Liver (tissue), 8 donors: ENCODE measurements at regions not wholly inside any gene's neighbourhood (a gene's known extent, or its start where the extent isn't known, plus 50 kb on each side); places are given as distances from the start of the nearest gene placed in this dataset.

Experiments used
- DNase-seq: peaks from one replicate; pipeline ENCODE4 v3.0.0-alpha.2; 2017; ENCODE audit warnings: low spot score
- H3K27ac ChIP-seq, 2 donors: one replicate each; pipeline ENCODE4 v1.7.0; 2013; ENCODE audit warnings: inconsistent platforms in 2 of 2, low read length in 2 of 2, control low read depth in 1 of 2, low read depth in 1 of 2, mild to moderate bottlenecking in 1 of 2
- H3K27me3 ChIP-seq, 4 donors: one replicate each; pipeline versions ENCODE4 v1.6.1 to v1.7.0; 2013; ENCODE audit warnings: low read length in 3 of 4, inconsistent platforms in 1 of 4, mild to moderate bottlenecking in 1 of 4, moderate library complexity in 1 of 4; ENCODE audit not compliant: control insufficient read depth in 4 of 4, insufficient read depth in 4 of 4
- H3K36me3 ChIP-seq, 4 donors: one replicate each; pipeline versions ENCODE4 v1.6.1 to v1.7.0; 2013; ENCODE audit warnings: low read length in 3 of 4, mild to moderate bottlenecking in 3 of 4, low read depth in 1 of 4, moderate library complexity in 1 of 4; ENCODE audit not compliant: control insufficient read depth in 4 of 4, insufficient read depth in 3 of 4
- H3K4me1 ChIP-seq, 4 donors: one replicate each; pipeline versions ENCODE4 v1.6.1 to v1.7.0; 2013; ENCODE audit warnings: low read length in 3 of 4, mild to moderate bottlenecking in 3 of 4, moderate library complexity in 1 of 4; ENCODE audit not compliant: control insufficient read depth in 4 of 4, insufficient read depth in 4 of 4
- H3K4me3 ChIP-seq, 3 donors: one replicate each; pipeline versions ENCODE4 v1.6.1 to v1.7.0; 2013; ENCODE audit warnings: low read length in 3 of 3, control low read depth in 1 of 3, low read depth in 1 of 3, mild to moderate bottlenecking in 1 of 3
- H3K9ac ChIP-seq, 2 donors: one replicate each; pipeline ENCODE4 v1.7.0; 2013; ENCODE audit warnings: low read length in 2 of 2, mild to moderate bottlenecking in 2 of 2, moderate library complexity in 2 of 2, control low read depth in 1 of 2, low read depth in 1 of 2
- H3K9me3 ChIP-seq, 4 donors: one replicate each; pipeline versions ENCODE4 v1.6.1 to v1.7.0; 2013; ENCODE audit warnings: low read length in 3 of 4; ENCODE audit not compliant: control insufficient read depth in 4 of 4
- ATF3 ChIP-seq: IDR thresholded peaks from 2 replicates; pipeline ENCODE4 v1.6.1; 2016; ENCODE audit warnings: antibody characterized with exemption
- EGR1 ChIP-seq, 2 donors: IDR thresholded peaks; 2 replicates each; pipeline ENCODE4 v1.6.1; 2016 to 2018; ENCODE audit warnings: antibody characterized with exemption in 2 of 2, low read depth in 2 of 2
- FOXA1 ChIP-seq: IDR thresholded peaks from 2 replicates; pipeline ENCODE4 v1.6.1; 2016; ENCODE audit warnings: antibody characterized with exemption
- FOXA2 ChIP-seq: IDR thresholded peaks from 2 replicates; pipeline ENCODE4 v1.6.1; 2016; ENCODE audit warnings: antibody characterized with exemption
- GABPA ChIP-seq, 2 donors: IDR thresholded peaks in 1 of 2; conservative IDR thresholded peaks in 1 of 2; 2 replicates each; pipeline ENCODE4 v1.6.1; 2016; ENCODE audit warnings: antibody characterized with exemption in 2 of 2, mild to moderate bottlenecking in 1 of 2, moderate library complexity in 1 of 2
- HNF4A ChIP-seq, 2 donors: conservative IDR thresholded peaks; 2 replicates each; pipeline ENCODE4 v1.6.1; 2016; ENCODE audit warnings: antibody characterized with exemption in 2 of 2, mild to moderate bottlenecking in 2 of 2
- HNF4G ChIP-seq: IDR thresholded peaks from 2 replicates; pipeline ENCODE4 v1.6.1; 2016; ENCODE audit warnings: antibody characterized with exemption
- JUND ChIP-seq, 2 donors: IDR thresholded peaks; 2 replicates each; pipeline ENCODE4 v1.6.1; 2016; ENCODE audit warnings: antibody characterized with exemption in 2 of 2
- NR2F2 ChIP-seq: IDR thresholded peaks from 2 replicates; pipeline ENCODE4 v1.6.1; 2016; ENCODE audit warnings: antibody characterized with exemption
- RAD21 ChIP-seq, 2 donors: IDR thresholded peaks; 2 replicates each; pipeline ENCODE4 v1.6.1; 2016; ENCODE audit warnings: antibody characterized with exemption in 2 of 2, mild to moderate bottlenecking in 2 of 2
- RXRA ChIP-seq, 2 donors: IDR thresholded peaks; 2 replicates each; pipeline ENCODE4 v1.6.1; 2017 to 2018; ENCODE audit warnings: antibody characterized with exemption in 2 of 2, mild to moderate bottlenecking in 1 of 2
- SP1 ChIP-seq: IDR thresholded peaks from 2 replicates; pipeline ENCODE4 v1.6.1; 2018; ENCODE audit warnings: antibody characterized with exemption, mild to moderate bottlenecking
- TAF1 ChIP-seq: conservative IDR thresholded peaks from 2 replicates; pipeline ENCODE4 v1.6.1; 2016; ENCODE audit warnings: antibody characterized with exemption, mild to moderate bottlenecking
- YY1 ChIP-seq: IDR thresholded peaks from 2 replicates; pipeline ENCODE4 v1.6.1; 2016; ENCODE audit warnings: antibody characterized with exemption, mild to moderate bottlenecking
- ZBTB33 ChIP-seq: IDR thresholded peaks from 2 replicates; pipeline ENCODE4 v1.6.1; 2016; ENCODE audit warnings: antibody characterized with exemption
- WGBS: extraction: QIAGEN DNeasy Blood & Tissue Kit; methylation state at CpG from one replicate; pipeline ENCODE4 v1.1.7; 2013; 5-methylcytosine and 5-hydroxymethylcytosine counted together
- TF ChIP-seq, protein P1 (sequence below): IDR thresholded peaks from 2 replicates; pipeline ENCODE4 v1.6.1; 2016; ENCODE audit warnings: antibody characterized with exemption
- TF ChIP-seq, protein P2 (sequence below): IDR thresholded peaks from 2 replicates; pipeline ENCODE4 v1.6.1; 2016; ENCODE audit warnings: antibody characterized with exemption, mild to moderate bottlenecking
- TF ChIP-seq, protein P3 (sequence below): fragments of 150-350 bp; IDR thresholded peaks from 2 replicates; pipeline ENCODE4 v1.5.1; 2017; ENCODE audit warnings: improper control_type of control experiment, low read depth, low read length; ENCODE audit not compliant: missing input control
- donor health status: healthy.
- donor health status: healthy.
- donor health status: healthy.
- donor health status: healthy.
- donor health status: healthy.

GRCh38 chr5:143947313-143947712, 135.4 kb downstream of the HMHB1 start:
- Histone ChIP-seq H3K4me1 (no peaks in the 10 kb centered on the region), H3K27ac (no peak overlapping the region), H3K36me3 (no peaks in the 10 kb centered on the region), H3K9ac (no peak overlapping the region), H3K9me3 (peaks cover 0 to 5% (median 2%) of the 10 kb centered on the region in 4 donors), H3K4me3 (no peak overlapping the region), H3K27me3 (no peaks in the 10 kb centered on the region)
- no peak for DNase-seq
- TF ChIP-seq, protein P1, sequence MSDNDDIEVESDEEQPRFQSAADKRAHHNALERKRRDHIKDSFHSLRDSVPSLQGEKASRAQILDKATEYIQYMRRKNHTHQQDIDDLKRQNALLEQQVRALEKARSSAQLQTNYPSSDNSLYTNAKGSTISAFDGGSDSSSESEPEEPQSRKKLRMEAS: no peak
- no peak for TF ChIP-seq RAD21 (IDR thresholded peaks at IDR 0.05)
- TF ChIP-seq, protein P2, sequence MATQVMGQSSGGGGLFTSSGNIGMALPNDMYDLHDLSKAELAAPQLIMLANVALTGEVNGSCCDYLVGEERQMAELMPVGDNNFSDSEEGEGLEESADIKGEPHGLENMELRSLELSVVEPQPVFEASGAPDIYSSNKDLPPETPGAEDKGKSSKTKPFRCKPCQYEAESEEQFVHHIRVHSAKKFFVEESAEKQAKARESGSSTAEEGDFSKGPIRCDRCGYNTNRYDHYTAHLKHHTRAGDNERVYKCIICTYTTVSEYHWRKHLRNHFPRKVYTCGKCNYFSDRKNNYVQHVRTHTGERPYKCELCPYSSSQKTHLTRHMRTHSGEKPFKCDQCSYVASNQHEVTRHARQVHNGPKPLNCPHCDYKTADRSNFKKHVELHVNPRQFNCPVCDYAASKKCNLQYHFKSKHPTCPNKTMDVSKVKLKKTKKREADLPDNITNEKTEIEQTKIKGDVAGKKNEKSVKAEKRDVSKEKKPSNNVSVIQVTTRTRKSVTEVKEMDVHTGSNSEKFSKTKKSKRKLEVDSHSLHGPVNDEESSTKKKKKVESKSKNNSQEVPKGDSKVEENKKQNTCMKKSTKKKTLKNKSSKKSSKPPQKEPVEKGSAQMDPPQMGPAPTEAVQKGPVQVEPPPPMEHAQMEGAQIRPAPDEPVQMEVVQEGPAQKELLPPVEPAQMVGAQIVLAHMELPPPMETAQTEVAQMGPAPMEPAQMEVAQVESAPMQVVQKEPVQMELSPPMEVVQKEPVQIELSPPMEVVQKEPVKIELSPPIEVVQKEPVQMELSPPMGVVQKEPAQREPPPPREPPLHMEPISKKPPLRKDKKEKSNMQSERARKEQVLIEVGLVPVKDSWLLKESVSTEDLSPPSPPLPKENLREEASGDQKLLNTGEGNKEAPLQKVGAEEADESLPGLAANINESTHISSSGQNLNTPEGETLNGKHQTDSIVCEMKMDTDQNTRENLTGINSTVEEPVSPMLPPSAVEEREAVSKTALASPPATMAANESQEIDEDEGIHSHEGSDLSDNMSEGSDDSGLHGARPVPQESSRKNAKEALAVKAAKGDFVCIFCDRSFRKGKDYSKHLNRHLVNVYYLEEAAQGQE: no peak
- no peak for TF ChIP-seq HNF4A (conservative IDR thresholded peaks at IDR 0.05)
- TF ChIP-seq FOXA1: no peak
- no peak for TF ChIP-seq ZBTB33
- TF ChIP-seq HNF4G: no peak
- no peak for TF ChIP-seq SP1
- TF ChIP-seq TAF1: no peak
- no peak for TF ChIP-seq JUND (IDR thresholded peaks at IDR 0.05)
- TF ChIP-seq, protein P3, sequence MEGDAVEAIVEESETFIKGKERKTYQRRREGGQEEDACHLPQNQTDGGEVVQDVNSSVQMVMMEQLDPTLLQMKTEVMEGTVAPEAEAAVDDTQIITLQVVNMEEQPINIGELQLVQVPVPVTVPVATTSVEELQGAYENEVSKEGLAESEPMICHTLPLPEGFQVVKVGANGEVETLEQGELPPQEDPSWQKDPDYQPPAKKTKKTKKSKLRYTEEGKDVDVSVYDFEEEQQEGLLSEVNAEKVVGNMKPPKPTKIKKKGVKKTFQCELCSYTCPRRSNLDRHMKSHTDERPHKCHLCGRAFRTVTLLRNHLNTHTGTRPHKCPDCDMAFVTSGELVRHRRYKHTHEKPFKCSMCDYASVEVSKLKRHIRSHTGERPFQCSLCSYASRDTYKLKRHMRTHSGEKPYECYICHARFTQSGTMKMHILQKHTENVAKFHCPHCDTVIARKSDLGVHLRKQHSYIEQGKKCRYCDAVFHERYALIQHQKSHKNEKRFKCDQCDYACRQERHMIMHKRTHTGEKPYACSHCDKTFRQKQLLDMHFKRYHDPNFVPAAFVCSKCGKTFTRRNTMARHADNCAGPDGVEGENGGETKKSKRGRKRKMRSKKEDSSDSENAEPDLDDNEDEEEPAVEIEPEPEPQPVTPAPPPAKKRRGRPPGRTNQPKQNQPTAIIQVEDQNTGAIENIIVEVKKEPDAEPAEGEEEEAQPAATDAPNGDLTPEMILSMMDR: no peak
- TF ChIP-seq ATF3: no peak
- no peak for TF ChIP-seq YY1
- TF ChIP-seq GABPA (IDR thresholded peaks at IDR 0.05 in 1 of 2, conservative IDR thresholded peaks at IDR 0.05 in 1 of 2): no peak
- TF ChIP-seq RXRA (IDR thresholded peaks at IDR 0.05): no peak
- TF ChIP-seq EGR1 (IDR thresholded peaks at IDR 0.05; ENCODE audit: low read depth in 2 of 2): no peak
- TF ChIP-seq NR2F2: no peak
- 67% methylated on average over 2 of the region's 2 CpGs for WGBS

DNA sequence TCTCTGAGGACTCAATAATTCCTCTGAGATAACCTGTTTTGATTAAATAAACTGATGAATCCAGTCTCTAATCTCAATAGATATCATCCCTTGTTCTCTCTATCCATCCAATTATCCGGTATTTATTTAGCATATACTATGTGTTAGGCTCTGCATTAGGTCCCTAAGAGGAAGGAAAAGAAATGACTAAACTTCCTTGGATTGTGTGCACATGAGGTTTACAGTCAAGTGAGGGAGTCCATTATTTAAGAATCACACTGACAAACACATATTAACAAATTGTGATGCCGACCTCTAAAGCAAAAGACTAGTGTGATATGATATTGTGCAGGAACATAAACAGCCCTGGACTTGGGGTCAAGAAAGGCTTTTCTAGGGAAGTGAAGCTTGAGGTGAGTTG, 140.8 kb downstream of the HMHB1 start:
- Histone ChIP-seq H3K9ac (no peak overlapping the region), H3K36me3 (no peaks in the 10 kb centered on the region), H3K9me3 (peaks cover 0 to 9% (median 0%) of the 10 kb centered on the region in 4 donors), H3K4me3 (no peak overlapping the region), H3K27me3 (no peaks in the 10 kb centered on the region), H3K4me1 (no peaks in the 10 kb centered on the region), H3K27ac (no peak overlapping the region)
- 83% methylated on average over 2 of the region's 2 CpGs for WGBS
- TF ChIP-seq TAF1 (no peak), FOXA2 (no peak), SP1 (no peak), EGR1 (IDR thresholded peaks at IDR 0.05; ENCODE audit: low read depth in 2 of 2) (no peak), NR2F2 (no peak)
- TF ChIP-seq, protein P2: no peak
- DNase-seq: no peak
